Kidney epithelial cell (primary cell): ENCODE measurements at regions not wholly inside any gene's neighbourhood (a gene's known extent, or its start where the extent isn't known, plus 50 kb on each side); places are given as distances from the start of the nearest gene placed in this dataset.

Source experiments
- DNase-seq: peaks from one replicate; pipeline ENCODE4 v3.0.0-alpha.2; 2010; ENCODE audit warnings: low read depth
- H3K27me3 ChIP-seq: 2 replicates; pipeline ENCODE4 v1.6.0; 2011; ENCODE audit warnings: low read length; ENCODE audit not compliant: control insufficient read depth, insufficient read depth
- H3K36me3 ChIP-seq: 2 replicates; pipeline ENCODE4 v1.5.1; 2011; ENCODE audit warnings: low read length; ENCODE audit not compliant: control insufficient read depth, insufficient read depth
- H3K4me3 ChIP-seq: 2 replicates; pipeline ENCODE4 v1.5.1; 2011; ENCODE audit warnings: low read depth, mild to moderate bottlenecking, control low read depth, low read length
- CTCF ChIP-seq: IDR thresholded peaks from 2 replicates; pipeline ENCODE4 v1.5.1; 2011; ENCODE audit warnings: mild to moderate bottlenecking, moderate library complexity, low read length, control low read depth, inconsistent platforms; ENCODE audit not compliant: insufficient read depth, poor library complexity, severe bottlenecking

GRCh38 chr6:144847916-144848315, 562.8 kb downstream of the UTRN start:
- no peak overlapping the region for H3K4me3 ChIP-seq
- no peak for DNase-seq
- no peaks in the 10 kb centered on the region for H3K27me3 ChIP-seq
- no peaks in the 10 kb centered on the region for H3K36me3 ChIP-seq
- TF ChIP-seq CTCF: no peak

DNA sequence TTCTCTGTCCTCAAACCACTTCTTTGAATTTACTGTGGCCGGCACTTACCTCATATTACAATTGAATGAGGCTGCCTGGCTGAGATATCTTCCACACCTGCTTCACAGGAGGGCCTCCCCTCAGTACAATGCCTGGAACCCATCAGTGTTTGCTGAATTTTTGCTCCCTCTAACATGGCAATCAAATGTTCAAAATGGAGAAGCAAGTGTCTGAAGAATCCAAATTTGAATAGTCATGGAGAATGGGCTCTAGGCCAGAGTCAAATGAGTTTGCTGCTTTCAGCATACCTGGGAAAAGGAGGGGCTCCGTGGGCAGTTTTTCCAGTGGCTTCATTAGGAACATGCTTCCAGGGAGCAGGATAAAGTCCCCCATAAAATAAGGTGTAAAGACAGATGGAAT, 564.8 kb downstream of the UTRN start:
- Histone ChIP-seq H3K4me3 (no peak overlapping the region), H3K27me3 (no peaks in the 10 kb centered on the region), H3K36me3 (no peaks in the 10 kb centered on the region)
- no peak for TF ChIP-seq CTCF
- no peak for DNase-seq

- Histone ChIP-seq H3K36me3 (no peaks in the 10 kb centered on the region), H3K27me3 (no peaks in the 10 kb centered on the region), H3K4me3 (no peak overlapping the region)
- TF ChIP-seq CTCF: no peak
- DNase-seq: no peak
These were observed 568.5 kb downstream of the UTRN start for GRCh38 chr6:144853603-144854002.

GRCh38 chr6:144854654-144855053, 569.5 kb downstream of the UTRN start:
- Histone ChIP-seq H3K4me3 (no peak overlapping the region), H3K27me3 (no peaks in the 10 kb centered on the region), H3K36me3 (no peaks in the 10 kb centered on the region)
- no peak for DNase-seq
- no peak for TF ChIP-seq CTCF

- DNase-seq: no peak
- no peak for TF ChIP-seq CTCF
These were observed 570.2 kb downstream of the UTRN start for GRCh38 chr6:144855375-144855774.

GRCh38 chr6:144855812-144856531, 570.8 kb downstream of the UTRN start:
- H3K36me3 ChIP-seq: no peaks in the 10 kb centered on the region
- no peak for DNase-seq
- no peak for TF ChIP-seq CTCF
- H3K4me3 ChIP-seq: no peak overlapping the region
- H3K27me3 ChIP-seq: no peaks in the 10 kb centered on the region

More at GRCh38 chr6:144855375-144855774, 570.2 kb downstream of the UTRN start:
- no peak overlapping the region for H3K4me3 ChIP-seq
- H3K27me3 ChIP-seq: no peaks in the 10 kb centered on the region
- H3K36me3 ChIP-seq: no peaks in the 10 kb centered on the region
